ENCODE measurements at regions not wholly inside any gene's neighbourhood (a gene's known extent, or its start where the extent isn't known, plus 50 kb on each side); places are given as distances from the start of the nearest gene placed in this dataset.

DNA sequence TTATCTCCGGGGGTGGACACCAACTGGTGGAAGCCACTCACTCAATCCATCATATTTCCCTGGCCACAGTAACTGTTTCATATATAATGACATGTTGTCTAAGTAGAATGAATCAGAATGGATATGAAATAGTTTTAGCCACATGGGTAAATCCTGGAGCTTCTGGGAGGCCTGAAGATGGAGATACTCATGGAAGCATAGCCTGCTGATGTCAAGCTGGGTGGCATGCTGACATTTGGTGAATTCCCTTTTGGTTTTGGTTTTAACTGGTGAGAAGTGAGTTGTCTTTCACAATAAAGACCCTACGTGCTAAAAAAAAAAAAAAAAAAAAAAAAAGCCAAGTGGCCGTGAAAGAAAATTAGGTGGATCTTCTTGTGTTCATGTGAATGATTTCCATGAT lies 105.3 kb upstream of the ITGA6 start:
- no peaks in the 10 kb centered on the region for H3K36me3 ChIP-seq (ENCODE audit: control insufficient read depth, insufficient read depth, low read length)
- no peak for TF ChIP-seq SIN3A (IDR thresholded peaks at IDR 0.05; ENCODE audit: borderline replicate concordance, insufficient read depth, low read depth, low read length)
- TF ChIP-seq TCF7L2 (IDR thresholded peaks at IDR 0.05; ENCODE audit: low read depth, low read length): no peak
- TF ChIP-seq, protein P1, sequence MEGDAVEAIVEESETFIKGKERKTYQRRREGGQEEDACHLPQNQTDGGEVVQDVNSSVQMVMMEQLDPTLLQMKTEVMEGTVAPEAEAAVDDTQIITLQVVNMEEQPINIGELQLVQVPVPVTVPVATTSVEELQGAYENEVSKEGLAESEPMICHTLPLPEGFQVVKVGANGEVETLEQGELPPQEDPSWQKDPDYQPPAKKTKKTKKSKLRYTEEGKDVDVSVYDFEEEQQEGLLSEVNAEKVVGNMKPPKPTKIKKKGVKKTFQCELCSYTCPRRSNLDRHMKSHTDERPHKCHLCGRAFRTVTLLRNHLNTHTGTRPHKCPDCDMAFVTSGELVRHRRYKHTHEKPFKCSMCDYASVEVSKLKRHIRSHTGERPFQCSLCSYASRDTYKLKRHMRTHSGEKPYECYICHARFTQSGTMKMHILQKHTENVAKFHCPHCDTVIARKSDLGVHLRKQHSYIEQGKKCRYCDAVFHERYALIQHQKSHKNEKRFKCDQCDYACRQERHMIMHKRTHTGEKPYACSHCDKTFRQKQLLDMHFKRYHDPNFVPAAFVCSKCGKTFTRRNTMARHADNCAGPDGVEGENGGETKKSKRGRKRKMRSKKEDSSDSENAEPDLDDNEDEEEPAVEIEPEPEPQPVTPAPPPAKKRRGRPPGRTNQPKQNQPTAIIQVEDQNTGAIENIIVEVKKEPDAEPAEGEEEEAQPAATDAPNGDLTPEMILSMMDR (IDR thresholded peaks at IDR 0.05): no peak
- TF ChIP-seq, protein P2, sequence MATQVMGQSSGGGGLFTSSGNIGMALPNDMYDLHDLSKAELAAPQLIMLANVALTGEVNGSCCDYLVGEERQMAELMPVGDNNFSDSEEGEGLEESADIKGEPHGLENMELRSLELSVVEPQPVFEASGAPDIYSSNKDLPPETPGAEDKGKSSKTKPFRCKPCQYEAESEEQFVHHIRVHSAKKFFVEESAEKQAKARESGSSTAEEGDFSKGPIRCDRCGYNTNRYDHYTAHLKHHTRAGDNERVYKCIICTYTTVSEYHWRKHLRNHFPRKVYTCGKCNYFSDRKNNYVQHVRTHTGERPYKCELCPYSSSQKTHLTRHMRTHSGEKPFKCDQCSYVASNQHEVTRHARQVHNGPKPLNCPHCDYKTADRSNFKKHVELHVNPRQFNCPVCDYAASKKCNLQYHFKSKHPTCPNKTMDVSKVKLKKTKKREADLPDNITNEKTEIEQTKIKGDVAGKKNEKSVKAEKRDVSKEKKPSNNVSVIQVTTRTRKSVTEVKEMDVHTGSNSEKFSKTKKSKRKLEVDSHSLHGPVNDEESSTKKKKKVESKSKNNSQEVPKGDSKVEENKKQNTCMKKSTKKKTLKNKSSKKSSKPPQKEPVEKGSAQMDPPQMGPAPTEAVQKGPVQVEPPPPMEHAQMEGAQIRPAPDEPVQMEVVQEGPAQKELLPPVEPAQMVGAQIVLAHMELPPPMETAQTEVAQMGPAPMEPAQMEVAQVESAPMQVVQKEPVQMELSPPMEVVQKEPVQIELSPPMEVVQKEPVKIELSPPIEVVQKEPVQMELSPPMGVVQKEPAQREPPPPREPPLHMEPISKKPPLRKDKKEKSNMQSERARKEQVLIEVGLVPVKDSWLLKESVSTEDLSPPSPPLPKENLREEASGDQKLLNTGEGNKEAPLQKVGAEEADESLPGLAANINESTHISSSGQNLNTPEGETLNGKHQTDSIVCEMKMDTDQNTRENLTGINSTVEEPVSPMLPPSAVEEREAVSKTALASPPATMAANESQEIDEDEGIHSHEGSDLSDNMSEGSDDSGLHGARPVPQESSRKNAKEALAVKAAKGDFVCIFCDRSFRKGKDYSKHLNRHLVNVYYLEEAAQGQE (IDR thresholded peaks at IDR 0.05; ENCODE audit: insufficient read depth in 1 of 2, low read depth in 2 of 2, low read length in 1 of 2): no peak
- no peak for TF ChIP-seq POLR2AphosphoS5 (IDR thresholded peaks at IDR 0.05; ENCODE audit: low read depth, low read length)
- H3K27ac ChIP-seq (ENCODE audit: low read length): no peak overlapping the region
- no peaks in the 10 kb centered on the region for H3K4me1 ChIP-seq (ENCODE audit: control insufficient read depth, insufficient read depth, low read length)
- ChIA-PET POLR2A (no interaction called here), CTCF (no interaction called here)
- no TSS peak for BruUV-seq (replicated peaks)
- ATAC-seq (no peak), DNase-seq (ENCODE audit: low read depth, low spot score) (no peak)
- intact Hi-C loops (cut with micrococcal nuclease; ENCODE audit: unreplicated experiment) (no loop called here), in situ Hi-C loops (cut with HindIII; ENCODE audit: low pct_unique_long_range_greater_than_20kb, low sequenced_read_pairs) (no loop called here)
- no peaks in the 10 kb centered on the region for H3K9me3 ChIP-seq (ENCODE audit: control insufficient read depth, insufficient read depth, low read depth, low read length)
- H3K27me3 ChIP-seq (ENCODE audit: control insufficient read depth, insufficient read depth, low read length): no peaks in the 10 kb centered on the region
- H3K4me3 ChIP-seq (ENCODE audit: low read depth in 2 of 2, low read length in 2 of 2): no peak overlapping the region

- DNase-seq (ENCODE audit: low read depth, low spot score): no peak
- no peak overlapping the region for H3K4me3 ChIP-seq (ENCODE audit: low read depth in 2 of 2, low read length in 2 of 2)
- no peak overlapping the region for H3K27ac ChIP-seq (ENCODE audit: low read length)
- ATAC-seq: no peak
- H3K4me1 ChIP-seq (ENCODE audit: control insufficient read depth, insufficient read depth, low read length): no peaks in the 10 kb centered on the region
- no peaks in the 10 kb centered on the region for H3K27me3 ChIP-seq (ENCODE audit: control insufficient read depth, insufficient read depth, low read length)
- no peaks in the 10 kb centered on the region for H3K9me3 ChIP-seq (ENCODE audit: control insufficient read depth, insufficient read depth, low read depth, low read length)
- BruUV-seq (replicated peaks): no TSS peak
- ChIA-PET CTCF (no interaction called here), POLR2A (no interaction called here)
- TF ChIP-seq, protein P2 (IDR thresholded peaks at IDR 0.05; ENCODE audit: insufficient read depth in 1 of 2, low read depth in 2 of 2, low read length in 1 of 2): no peak
- TF ChIP-seq POLR2AphosphoS5 (IDR thresholded peaks at IDR 0.05; ENCODE audit: low read depth, low read length) (no peak), TCF7L2 (IDR thresholded peaks at IDR 0.05; ENCODE audit: low read depth, low read length) (no peak), SIN3A (IDR thresholded peaks at IDR 0.05; ENCODE audit: borderline replicate concordance, insufficient read depth, low read depth, low read length) (no peak)
- TF ChIP-seq, protein P1 (IDR thresholded peaks at IDR 0.05): no peak
- in situ Hi-C loops (cut with HindIII; ENCODE audit: low pct_unique_long_range_greater_than_20kb, low sequenced_read_pairs) (no loop called here), intact Hi-C loops (cut with micrococcal nuclease; ENCODE audit: unreplicated experiment) (no loop called here)
- no peaks in the 10 kb centered on the region for H3K36me3 ChIP-seq (ENCODE audit: control insufficient read depth, insufficient read depth, low read length)
Observed at GRCh38 chr2:172323256-172323655, 104.1 kb upstream of the ITGA6 start.

Data from Panc1 (cell line).